PC-3 (cell line): ENCODE measurements at regions not wholly inside any gene's neighbourhood (a gene's known extent, or its start where the extent isn't known, plus 50 kb on each side); places are given as distances from the start of the nearest gene placed in this dataset.

Experiments used
- EZH2phosphoT487 ChIP-seq: fragments of 300-600 bp; sonication (generic); IDR thresholded peaks from 2 replicates; pipeline ENCODE4 v1.6.1; 2018; ENCODE audit warnings: mild to moderate bottlenecking, antibody characterized with exemption, low read length, borderline replicate concordance
- TF ChIP-seq, protein P1 (sequence below): fragments of 300-600 bp; sonication (generic); conservative IDR thresholded peaks from 2 replicates; pipeline ENCODE4 v1.5.1; 2017; ENCODE audit warnings: antibody characterized with exemption, low read depth, mild to moderate bottlenecking, low read length

DNA sequence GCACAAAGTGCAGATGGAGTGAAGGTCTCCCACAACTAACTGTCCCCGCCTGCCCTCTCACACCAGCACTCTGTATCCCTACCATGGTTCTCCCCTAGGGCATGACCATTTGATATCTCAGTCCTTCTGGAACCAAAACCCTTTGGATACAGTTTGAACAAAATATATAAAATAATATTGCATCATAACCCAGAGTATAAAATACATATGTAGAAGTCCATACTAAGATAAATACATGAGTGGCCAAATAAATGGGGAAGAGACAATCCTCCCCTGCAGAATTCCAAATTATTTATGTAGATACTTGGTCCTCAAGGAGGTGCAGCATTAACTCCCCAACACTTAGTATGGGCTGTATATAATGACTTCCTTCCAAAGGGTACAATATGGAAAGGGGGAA, 207.4 kb downstream of the RRAGC start:
- TF ChIP-seq, protein P1, sequence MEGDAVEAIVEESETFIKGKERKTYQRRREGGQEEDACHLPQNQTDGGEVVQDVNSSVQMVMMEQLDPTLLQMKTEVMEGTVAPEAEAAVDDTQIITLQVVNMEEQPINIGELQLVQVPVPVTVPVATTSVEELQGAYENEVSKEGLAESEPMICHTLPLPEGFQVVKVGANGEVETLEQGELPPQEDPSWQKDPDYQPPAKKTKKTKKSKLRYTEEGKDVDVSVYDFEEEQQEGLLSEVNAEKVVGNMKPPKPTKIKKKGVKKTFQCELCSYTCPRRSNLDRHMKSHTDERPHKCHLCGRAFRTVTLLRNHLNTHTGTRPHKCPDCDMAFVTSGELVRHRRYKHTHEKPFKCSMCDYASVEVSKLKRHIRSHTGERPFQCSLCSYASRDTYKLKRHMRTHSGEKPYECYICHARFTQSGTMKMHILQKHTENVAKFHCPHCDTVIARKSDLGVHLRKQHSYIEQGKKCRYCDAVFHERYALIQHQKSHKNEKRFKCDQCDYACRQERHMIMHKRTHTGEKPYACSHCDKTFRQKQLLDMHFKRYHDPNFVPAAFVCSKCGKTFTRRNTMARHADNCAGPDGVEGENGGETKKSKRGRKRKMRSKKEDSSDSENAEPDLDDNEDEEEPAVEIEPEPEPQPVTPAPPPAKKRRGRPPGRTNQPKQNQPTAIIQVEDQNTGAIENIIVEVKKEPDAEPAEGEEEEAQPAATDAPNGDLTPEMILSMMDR = no peak
- TF ChIP-seq EZH2phosphoT487 = no peak
